K562 (cell line): ENCODE measurements at regions not wholly inside any gene's neighbourhood (a gene's known extent, or its start where the extent isn't known, plus 50 kb on each side); places are given as distances from the start of the nearest gene placed in this dataset.

Experiments used
- ATAC-seq: fragments of 200-7000 bp; cut with Tn5 transposase; 3 replicates; pipeline ENCODE4 v1.9.1; 2020; ENCODE audit warnings: moderate library complexity
- BruUV-seq: library from RNA; stranded (reverse); fragments of 400-500 nt; replicated peaks from 2 replicates; lab custom pipeline; 2021; lab: Mats Ljungman, UMichigan
- CTCF ChIA-PET: fragments of 300-600 bp; formaldehyde crosslinking; extraction: SDS; loops from one replicate; lab custom pipeline; 2021; ENCODE audit warnings: low intra/inter-chr PET ratio; lab: Yijun Ruan, JAX
- POLR2A ChIA-PET: fragments of 300-600, 350-650 bp; sonication (Branson Sonifier 250); formaldehyde crosslinking; extraction: SDS; loops from one replicate; lab custom pipeline; 2021; ENCODE audit warnings: antibody characterized with exemption, inconsistent platforms; lab: Yijun Ruan, JAX
- DNase-seq, 4 experiments: peaks; one replicate each; pipeline versions ENCODE4 v3.0.0 to v3.0.0-alpha.2; 2011 to 2018; ENCODE audit warnings: low spot score in 3 of 4, mixed read lengths in 3 of 4; ENCODE audit errors: extremely low read depth in 1 of 4
- FAIRE-seq: peaks from 2 replicates; lab custom pipeline; 2011; peaks lifted over from hg19 to GRCh38; lab: Jason Lieb, UNC
- H2AFZ ChIP-seq: 2 replicates; pipeline ENCODE4 v1.6.0; 2011; ENCODE audit warnings: low read depth, low read length, control low read depth, inconsistent platforms
- H3K27ac ChIP-seq: fragments of 200-600 bp; 3 replicates; pipeline ENCODE4 v1.8.0; 2011; ENCODE audit warnings: low read depth, mild to moderate bottlenecking, control low read depth, inconsistent platforms, low read length, moderate library complexity, mixed read lengths; ENCODE audit errors: extremely low read depth
- H3K27me3 ChIP-seq, 2 experiments: fragments of 300-600 bp in 1 of 2; 2 replicates in 1 of 2; 3 replicates in 1 of 2; pipeline versions ENCODE4 v1.6.0 to v1.8.0; 2011; ENCODE audit warnings: inconsistent platforms in 2 of 2, low read length in 2 of 2, mild to moderate bottlenecking in 1 of 2, mixed read lengths in 1 of 2, moderate library complexity in 1 of 2; ENCODE audit not compliant: control insufficient read depth in 2 of 2, insufficient read depth in 2 of 2
- H3K36me3 ChIP-seq: fragments of 300-600 bp; 3 replicates; pipeline ENCODE4 v1.8.0; 2011; ENCODE audit warnings: mild to moderate bottlenecking, low read length, inconsistent platforms; ENCODE audit not compliant: control insufficient read depth, insufficient read depth
- H3K4me1 ChIP-seq, 2 experiments: fragments of 200-600 bp in 1 of 2; replicated peaks in 1 of 2; 2 replicates in 1 of 2; 3 replicates in 1 of 2; pipeline versions ENCODE4 v1.5.1 to v1.8.0; 2011; ENCODE audit warnings: inconsistent platforms in 2 of 2, low read length in 2 of 2, mild to moderate bottlenecking in 1 of 2, mixed read lengths in 1 of 2, moderate library complexity in 1 of 2; ENCODE audit not compliant: control insufficient read depth in 2 of 2, insufficient read depth in 2 of 2
- H3K4me2 ChIP-seq: 2 replicates; pipeline ENCODE4 v1.6.1; 2011; ENCODE audit warnings: low read length, control low read depth, inconsistent platforms, mixed read lengths; ENCODE audit not compliant: insufficient read depth
- H3K4me3 ChIP-seq: fragments of 200-600 bp; sonication (generic), shearing (Covaris generic); 2 replicates; pipeline ENCODE4 v1.5.1; 2016; ENCODE audit warnings: control low read depth, inconsistent platforms
- H3K79me2 ChIP-seq: fragments of 200-600 bp; 3 replicates; pipeline ENCODE4 v1.8.0; 2011; ENCODE audit warnings: low read length, inconsistent platforms; ENCODE audit not compliant: control insufficient read depth, insufficient read depth
- H3K9ac ChIP-seq, 2 experiments: 2 replicates each; pipeline versions ENCODE4 v1.6.0 to v1.6.1; 2011; ENCODE audit warnings: low read depth in 2 of 2, low read length in 2 of 2, control low read depth in 1 of 2, inconsistent platforms in 1 of 2, mild to moderate bottlenecking in 1 of 2, mixed read lengths in 1 of 2; ENCODE audit not compliant: insufficient read depth in 1 of 2
- H3K9me1 ChIP-seq: one replicate; pipeline ENCODE4 v1.6.0; 2011; ENCODE audit warnings: inconsistent platforms, mild to moderate bottlenecking, low read length, moderate library complexity; ENCODE audit not compliant: control insufficient read depth, insufficient read depth
- H3K9me3 ChIP-seq: replicated peaks from 2 replicates; pipeline ENCODE4 v1.5.1; 2011; ENCODE audit warnings: low read depth, low read length, inconsistent platforms; ENCODE audit not compliant: control insufficient read depth, insufficient read depth
- H4K20me1 ChIP-seq: replicated peaks from 2 replicates; pipeline ENCODE4 v1.6.1; 2011; ENCODE audit warnings: low read length, inconsistent platforms, mixed read lengths; ENCODE audit not compliant: control insufficient read depth, insufficient read depth
- MTA1 ChIP-seq: fragments of 450-650 bp; IDR thresholded peaks from 2 replicates; pipeline ENCODE4 v1.6.1; 2017; ENCODE audit warnings: borderline replicate concordance
- OTX1 ChIP-seq: fragments of 450-650 bp; formaldehyde crosslinking; IDR thresholded peaks from 2 replicates; pipeline ENCODE4 v1.4.0; 2022; ENCODE audit warnings: mild to moderate bottlenecking
- RUNX1 ChIP-seq: sonication (generic); IDR thresholded peaks from 2 replicates; pipeline ENCODE4 v1.6.1; 2016; ENCODE audit warnings: antibody characterized with exemption, low read depth
- SMARCA4 ChIP-seq: fragments of 450-650 bp; IDR thresholded peaks from 2 replicates; pipeline ENCODE4 v1.6.1; 2016
- ZKSCAN8 ChIP-seq: fragments of 200-800 bp; sonication (Bioruptor generic); IDR thresholded peaks from 2 replicates; pipeline ENCODE4 v1.6.1; 2016; ENCODE audit warnings: missing genetic modification characterization, missing compliant biosample characterization
- ZNF197 ChIP-seq: fragments of 200-800 bp; sonication (Bioruptor generic); IDR thresholded peaks from 2 replicates; pipeline ENCODE4 v1.6.1; 2016; ENCODE audit warnings: low read depth, missing genetic modification characterization, missing compliant biosample characterization
- ZNF23 ChIP-seq: fragments of 250-450 bp; sonication (Bioruptor Pico); IDR thresholded peaks from 2 replicates; pipeline ENCODE4 v1.4.0; 2020; ENCODE audit warnings: mild to moderate bottlenecking
- ZNF644 ChIP-seq: fragments of 200-800 bp; sonication (Bioruptor generic); IDR thresholded peaks from 2 replicates; pipeline ENCODE4 v1.6.1; 2016; ENCODE audit warnings: low read depth, missing genetic modification characterization, missing compliant biosample characterization
- ZSCAN29 ChIP-seq: fragments of 450-650 bp; IDR thresholded peaks from 2 replicates; pipeline ENCODE4 v1.6.1; 2017
- WGBS: fragments of 100-300 bp; shearing (Covaris generic); methylation state at CpG from one replicate; pipeline ENCODE4 v1.1.6; 2016; ENCODE audit warnings: low coverage, mixed read lengths; ENCODE audit not compliant: insufficient coverage; ENCODE audit errors: missing lambda C conversion rate; 5-methylcytosine and 5-hydroxymethylcytosine counted together
- in situ Hi-C: fragments of 300-500 bp; cut with MboI; formaldehyde crosslinking; loops from 4 replicates; pipeline ENCODE4 v1.15.0; 2018; ENCODE audit warnings: inconsistent platforms, mixed read lengths
- intact Hi-C: fragments of 100-400 bp; cut with micrococcal nuclease; formaldehyde crosslinking; loops from 2 replicates; pipeline ENCODE4 v1.14.2; 2022
- TF ChIP-seq, protein P1 (sequence below): fragments of 450-650 bp; IDR thresholded peaks from 2 replicates; pipeline ENCODE4 v1.7.0; 2016; ENCODE audit warnings: borderline replicate concordance
- TF ChIP-seq, protein P2 (sequence below): IDR thresholded peaks from 3 replicates; pipeline ENCODE4 v1.6.1; 2011; ENCODE audit warnings: borderline replicate concordance, mild to moderate bottlenecking, moderate library complexity; ENCODE audit not compliant: insufficient read length; ENCODE audit errors: extremely low read depth
- TF ChIP-seq, protein P3 (sequence below): fragments of 250-450 bp; sonication (Bioruptor Pico); IDR thresholded peaks from 2 replicates; pipeline ENCODE4 v1.4.0; 2020

DNA sequence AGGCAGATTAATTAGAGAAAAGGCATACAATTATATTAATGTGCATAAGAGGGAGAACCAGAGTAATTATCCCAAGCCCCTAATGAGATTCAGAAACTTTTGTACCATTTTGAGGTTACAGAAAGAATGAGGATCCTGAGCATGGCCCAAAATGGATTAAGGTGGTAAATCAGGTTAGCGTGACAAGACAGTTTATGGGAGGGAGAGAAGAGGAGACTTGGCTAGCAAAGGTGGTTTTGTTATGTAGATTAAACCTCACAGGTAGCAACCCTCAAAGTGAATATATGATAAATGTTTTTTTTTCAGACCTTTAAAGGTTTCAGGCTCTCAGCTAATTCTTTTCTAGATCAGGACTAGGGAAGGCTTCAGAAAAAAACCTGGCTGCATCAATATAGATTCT lies 781.8 kb downstream of the FAM133A start:
- ChIA-PET CTCF (no interaction called here), POLR2A (no interaction called here)
- in situ Hi-C loops (no loop called here), intact Hi-C loops (no loop called here)
- no peak overlapping the region for H3K4me3 ChIP-seq
- no peaks in the 10 kb centered on the region for H3K79me2 ChIP-seq
- no peaks in the 10 kb centered on the region for H3K4me1 ChIP-seq
- no peaks in the 10 kb centered on the region for H3K9me3 ChIP-seq
- no peak for FAIRE-seq
- H3K27me3 ChIP-seq = no peaks in the 10 kb centered on the region
- no peak overlapping the region for H3K4me2 ChIP-seq
- H3K36me3 ChIP-seq = no peaks in the 10 kb centered on the region
- BruUV-seq = no TSS peak
- no peak overlapping the region for H3K27ac ChIP-seq
- ATAC-seq = no peak
- no peak for DNase-seq
- H3K9me1 ChIP-seq = no peaks in the 10 kb centered on the region
- no peaks in the 10 kb centered on the region for H4K20me1 ChIP-seq
- WGBS = 0% methylated on average over 1 of the region's 1 CpG
- H3K9ac ChIP-seq = no peak overlapping the region
- H2AFZ ChIP-seq = no peak overlapping the region
- no peak for TF ChIP-seq ZNF197 (CRISPR knock-in tag)
- TF ChIP-seq, protein P1, sequence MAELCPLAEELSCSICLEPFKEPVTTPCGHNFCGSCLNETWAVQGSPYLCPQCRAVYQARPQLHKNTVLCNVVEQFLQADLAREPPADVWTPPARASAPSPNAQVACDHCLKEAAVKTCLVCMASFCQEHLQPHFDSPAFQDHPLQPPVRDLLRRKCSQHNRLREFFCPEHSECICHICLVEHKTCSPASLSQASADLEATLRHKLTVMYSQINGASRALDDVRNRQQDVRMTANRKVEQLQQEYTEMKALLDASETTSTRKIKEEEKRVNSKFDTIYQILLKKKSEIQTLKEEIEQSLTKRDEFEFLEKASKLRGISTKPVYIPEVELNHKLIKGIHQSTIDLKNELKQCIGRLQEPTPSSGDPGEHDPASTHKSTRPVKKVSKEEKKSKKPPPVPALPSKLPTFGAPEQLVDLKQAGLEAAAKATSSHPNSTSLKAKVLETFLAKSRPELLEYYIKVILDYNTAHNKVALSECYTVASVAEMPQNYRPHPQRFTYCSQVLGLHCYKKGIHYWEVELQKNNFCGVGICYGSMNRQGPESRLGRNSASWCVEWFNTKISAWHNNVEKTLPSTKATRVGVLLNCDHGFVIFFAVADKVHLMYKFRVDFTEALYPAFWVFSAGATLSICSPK = no peak
- TF ChIP-seq, protein P2, sequence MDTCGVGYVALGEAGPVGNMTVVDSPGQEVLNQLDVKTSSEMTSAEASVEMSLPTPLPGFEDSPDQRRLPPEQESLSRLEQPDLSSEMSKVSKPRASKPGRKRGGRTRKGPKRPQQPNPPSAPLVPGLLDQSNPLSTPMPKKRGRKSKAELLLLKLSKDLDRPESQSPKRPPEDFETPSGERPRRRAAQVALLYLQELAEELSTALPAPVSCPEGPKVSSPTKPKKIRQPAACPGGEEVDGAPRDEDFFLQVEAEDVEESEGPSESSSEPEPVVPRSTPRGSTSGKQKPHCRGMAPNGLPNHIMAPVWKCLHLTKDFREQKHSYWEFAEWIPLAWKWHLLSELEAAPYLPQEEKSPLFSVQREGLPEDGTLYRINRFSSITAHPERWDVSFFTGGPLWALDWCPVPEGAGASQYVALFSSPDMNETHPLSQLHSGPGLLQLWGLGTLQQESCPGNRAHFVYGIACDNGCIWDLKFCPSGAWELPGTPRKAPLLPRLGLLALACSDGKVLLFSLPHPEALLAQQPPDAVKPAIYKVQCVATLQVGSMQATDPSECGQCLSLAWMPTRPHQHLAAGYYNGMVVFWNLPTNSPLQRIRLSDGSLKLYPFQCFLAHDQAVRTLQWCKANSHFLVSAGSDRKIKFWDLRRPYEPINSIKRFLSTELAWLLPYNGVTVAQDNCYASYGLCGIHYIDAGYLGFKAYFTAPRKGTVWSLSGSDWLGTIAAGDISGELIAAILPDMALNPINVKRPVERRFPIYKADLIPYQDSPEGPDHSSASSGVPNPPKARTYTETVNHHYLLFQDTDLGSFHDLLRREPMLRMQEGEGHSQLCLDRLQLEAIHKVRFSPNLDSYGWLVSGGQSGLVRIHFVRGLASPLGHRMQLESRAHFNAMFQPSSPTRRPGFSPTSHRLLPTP = no peak
- TF ChIP-seq MTA1 = no peak
- TF ChIP-seq OTX1 (CRISPR knock-in tag) = no peak
- TF ChIP-seq ZNF23 (CRISPR knock-in tag) = no peak
- no peak for TF ChIP-seq ZKSCAN8
- TF ChIP-seq ZSCAN29 = no peak
- TF ChIP-seq SMARCA4 = no peak
- TF ChIP-seq, protein P3, sequence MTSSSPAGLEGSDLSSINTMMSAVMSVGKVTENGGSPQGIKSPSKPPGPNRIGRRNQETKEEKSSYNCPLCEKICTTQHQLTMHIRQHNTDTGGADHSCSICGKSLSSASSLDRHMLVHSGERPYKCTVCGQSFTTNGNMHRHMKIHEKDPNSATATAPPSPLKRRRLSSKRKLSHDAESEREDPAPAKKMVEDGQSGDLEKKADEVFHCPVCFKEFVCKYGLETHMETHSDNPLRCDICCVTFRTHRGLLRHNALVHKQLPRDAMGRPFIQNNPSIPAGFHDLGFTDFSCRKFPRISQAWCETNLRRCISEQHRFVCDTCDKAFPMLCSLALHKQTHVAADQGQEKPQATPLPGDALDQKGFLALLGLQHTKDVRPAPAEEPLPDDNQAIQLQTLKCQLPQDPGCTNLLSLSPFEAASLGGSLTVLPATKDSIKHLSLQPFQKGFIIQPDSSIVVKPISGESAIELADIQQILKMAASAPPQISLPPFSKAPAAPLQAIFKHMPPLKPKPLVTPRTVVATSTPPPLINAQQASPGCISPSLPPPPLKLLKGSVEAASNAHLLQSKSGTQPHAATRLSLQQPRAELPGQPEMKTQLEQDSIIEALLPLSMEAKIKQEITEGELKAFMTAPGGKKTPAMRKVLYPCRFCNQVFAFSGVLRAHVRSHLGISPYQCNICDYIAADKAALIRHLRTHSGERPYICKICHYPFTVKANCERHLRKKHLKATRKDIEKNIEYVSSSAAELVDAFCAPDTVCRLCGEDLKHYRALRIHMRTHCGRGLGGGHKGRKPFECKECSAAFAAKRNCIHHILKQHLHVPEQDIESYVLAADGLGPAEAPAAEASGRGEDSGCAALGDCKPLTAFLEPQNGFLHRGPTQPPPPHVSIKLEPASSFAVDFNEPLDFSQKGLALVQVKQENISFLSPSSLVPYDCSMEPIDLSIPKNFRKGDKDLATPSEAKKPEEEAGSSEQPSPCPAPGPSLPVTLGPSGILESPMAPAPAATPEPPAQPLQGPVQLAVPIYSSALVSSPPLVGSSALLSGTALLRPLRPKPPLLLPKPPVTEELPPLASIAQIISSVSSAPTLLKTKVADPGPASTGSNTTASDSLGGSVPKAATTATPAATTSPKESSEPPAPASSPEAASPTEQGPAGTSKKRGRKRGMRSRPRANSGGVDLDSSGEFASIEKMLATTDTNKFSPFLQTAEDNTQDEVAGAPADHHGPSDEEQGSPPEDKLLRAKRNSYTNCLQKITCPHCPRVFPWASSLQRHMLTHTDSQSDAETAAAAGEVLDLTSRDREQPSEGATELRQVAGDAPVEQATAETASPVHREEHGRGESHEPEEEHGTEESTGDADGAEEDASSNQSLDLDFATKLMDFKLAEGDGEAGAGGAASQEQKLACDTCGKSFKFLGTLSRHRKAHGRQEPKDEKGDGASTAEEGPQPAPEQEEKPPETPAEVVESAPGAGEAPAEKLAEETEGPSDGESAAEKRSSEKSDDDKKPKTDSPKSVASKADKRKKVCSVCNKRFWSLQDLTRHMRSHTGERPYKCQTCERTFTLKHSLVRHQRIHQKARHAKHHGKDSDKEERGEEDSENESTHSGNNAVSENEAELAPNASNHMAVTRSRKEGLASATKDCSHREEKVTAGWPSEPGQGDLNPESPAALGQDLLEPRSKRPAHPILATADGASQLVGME (CRISPR knock-in tag) = no peak
- no peak for TF ChIP-seq RUNX1
- TF ChIP-seq ZNF644 (tag) = no peak
